Liver (tissue), 8 donors: ENCODE measurements at regions not wholly inside any gene's neighbourhood (a gene's known extent, or its start where the extent isn't known, plus 50 kb on each side); places are given as distances from the start of the nearest gene placed in this dataset.

Experiments used
- DNase-seq: peaks from one replicate; pipeline ENCODE4 v3.0.0-alpha.2; 2017; ENCODE audit warnings: low spot score
- H3K27ac ChIP-seq, 2 donors: one replicate each; pipeline ENCODE4 v1.7.0; 2013; ENCODE audit warnings: inconsistent platforms in 2 of 2, low read length in 2 of 2, control low read depth in 1 of 2, low read depth in 1 of 2, mild to moderate bottlenecking in 1 of 2
- H3K27me3 ChIP-seq, 4 donors: one replicate each; pipeline versions ENCODE4 v1.6.1 to v1.7.0; 2013; ENCODE audit warnings: low read length in 3 of 4, inconsistent platforms in 1 of 4, mild to moderate bottlenecking in 1 of 4, moderate library complexity in 1 of 4; ENCODE audit not compliant: control insufficient read depth in 4 of 4, insufficient read depth in 4 of 4
- H3K36me3 ChIP-seq, 4 donors: one replicate each; pipeline versions ENCODE4 v1.6.1 to v1.7.0; 2013; ENCODE audit warnings: low read length in 3 of 4, mild to moderate bottlenecking in 3 of 4, low read depth in 1 of 4, moderate library complexity in 1 of 4; ENCODE audit not compliant: control insufficient read depth in 4 of 4, insufficient read depth in 3 of 4
- H3K4me1 ChIP-seq, 4 donors: one replicate each; pipeline versions ENCODE4 v1.6.1 to v1.7.0; 2013; ENCODE audit warnings: low read length in 3 of 4, mild to moderate bottlenecking in 3 of 4, moderate library complexity in 1 of 4; ENCODE audit not compliant: control insufficient read depth in 4 of 4, insufficient read depth in 4 of 4
- H3K4me3 ChIP-seq, 3 donors: one replicate each; pipeline versions ENCODE4 v1.6.1 to v1.7.0; 2013; ENCODE audit warnings: low read length in 3 of 3, control low read depth in 1 of 3, low read depth in 1 of 3, mild to moderate bottlenecking in 1 of 3
- H3K9ac ChIP-seq, 2 donors: one replicate each; pipeline ENCODE4 v1.7.0; 2013; ENCODE audit warnings: low read length in 2 of 2, mild to moderate bottlenecking in 2 of 2, moderate library complexity in 2 of 2, control low read depth in 1 of 2, low read depth in 1 of 2
- H3K9me3 ChIP-seq, 4 donors: one replicate each; pipeline versions ENCODE4 v1.6.1 to v1.7.0; 2013; ENCODE audit warnings: low read length in 3 of 4; ENCODE audit not compliant: control insufficient read depth in 4 of 4
- ATF3 ChIP-seq: IDR thresholded peaks from 2 replicates; pipeline ENCODE4 v1.6.1; 2016; ENCODE audit warnings: antibody characterized with exemption
- CTCF ChIP-seq: fragments of 150-350 bp; IDR thresholded peaks from 2 replicates; pipeline ENCODE4 v1.5.1; 2017; ENCODE audit warnings: improper control_type of control experiment, low read depth, low read length; ENCODE audit not compliant: missing input control
- EGR1 ChIP-seq, 2 donors: IDR thresholded peaks; 2 replicates each; pipeline ENCODE4 v1.6.1; 2016 to 2018; ENCODE audit warnings: antibody characterized with exemption in 2 of 2, low read depth in 2 of 2
- FOXA1 ChIP-seq: IDR thresholded peaks from 2 replicates; pipeline ENCODE4 v1.6.1; 2016; ENCODE audit warnings: antibody characterized with exemption
- FOXA2 ChIP-seq: IDR thresholded peaks from 2 replicates; pipeline ENCODE4 v1.6.1; 2016; ENCODE audit warnings: antibody characterized with exemption
- GABPA ChIP-seq, 2 donors: IDR thresholded peaks in 1 of 2; conservative IDR thresholded peaks in 1 of 2; 2 replicates each; pipeline ENCODE4 v1.6.1; 2016; ENCODE audit warnings: antibody characterized with exemption in 2 of 2, mild to moderate bottlenecking in 1 of 2, moderate library complexity in 1 of 2
- HNF4A ChIP-seq, 2 donors: conservative IDR thresholded peaks; 2 replicates each; pipeline ENCODE4 v1.6.1; 2016; ENCODE audit warnings: antibody characterized with exemption in 2 of 2, mild to moderate bottlenecking in 2 of 2
- HNF4G ChIP-seq: IDR thresholded peaks from 2 replicates; pipeline ENCODE4 v1.6.1; 2016; ENCODE audit warnings: antibody characterized with exemption
- JUND ChIP-seq, 2 donors: IDR thresholded peaks; 2 replicates each; pipeline ENCODE4 v1.6.1; 2016; ENCODE audit warnings: antibody characterized with exemption in 2 of 2
- MAX ChIP-seq: IDR thresholded peaks from 2 replicates; pipeline ENCODE4 v1.6.1; 2016; ENCODE audit warnings: antibody characterized with exemption
- NR2F2 ChIP-seq: IDR thresholded peaks from 2 replicates; pipeline ENCODE4 v1.6.1; 2016; ENCODE audit warnings: antibody characterized with exemption
- RAD21 ChIP-seq, 2 donors: IDR thresholded peaks; 2 replicates each; pipeline ENCODE4 v1.6.1; 2016; ENCODE audit warnings: antibody characterized with exemption in 2 of 2, mild to moderate bottlenecking in 2 of 2
- REST ChIP-seq: IDR thresholded peaks from 2 replicates; pipeline ENCODE4 v1.6.1; 2016; ENCODE audit warnings: antibody characterized with exemption, mild to moderate bottlenecking
- RXRA ChIP-seq, 2 donors: IDR thresholded peaks; 2 replicates each; pipeline ENCODE4 v1.6.1; 2017 to 2018; ENCODE audit warnings: antibody characterized with exemption in 2 of 2, mild to moderate bottlenecking in 1 of 2
- SP1 ChIP-seq: IDR thresholded peaks from 2 replicates; pipeline ENCODE4 v1.6.1; 2018; ENCODE audit warnings: antibody characterized with exemption, mild to moderate bottlenecking
- TAF1 ChIP-seq: conservative IDR thresholded peaks from 2 replicates; pipeline ENCODE4 v1.6.1; 2016; ENCODE audit warnings: antibody characterized with exemption, mild to moderate bottlenecking
- YY1 ChIP-seq: IDR thresholded peaks from 2 replicates; pipeline ENCODE4 v1.6.1; 2016; ENCODE audit warnings: antibody characterized with exemption, mild to moderate bottlenecking
- ZBTB33 ChIP-seq: IDR thresholded peaks from 2 replicates; pipeline ENCODE4 v1.6.1; 2016; ENCODE audit warnings: antibody characterized with exemption
- WGBS: extraction: QIAGEN DNeasy Blood & Tissue Kit; methylation state at CpG from one replicate; pipeline ENCODE4 v1.1.7; 2013; 5-methylcytosine and 5-hydroxymethylcytosine counted together
- donor health status: healthy.
- donor health status: healthy.
- donor health status: healthy.
- donor health status: healthy.
- donor health status: healthy.

GRCh38 chr5:128800377-128800776 lies 164.9 kb upstream of the SLC27A6 start:
- Histone ChIP-seq H3K27ac (no peak overlapping the region), H3K4me1 (no peaks in the 10 kb centered on the region), H3K9ac (no peak overlapping the region), H3K36me3 (no peaks in the 10 kb centered on the region), H3K9me3 (no peaks in the 10 kb centered on the region), H3K4me3 (no peak overlapping the region), H3K27me3 (no peaks in the 10 kb centered on the region)
- WGBS = 89% methylated on average over 1 of the region's 1 CpG
- TF ChIP-seq HNF4G (no peak), ATF3 (no peak), TAF1 (no peak), YY1 (no peak), SP1 (no peak), RXRA (IDR thresholded peaks at IDR 0.05) (no peak), EGR1 (IDR thresholded peaks at IDR 0.05; ENCODE audit: low read depth in 2 of 2) (no peak), HNF4A (conservative IDR thresholded peaks at IDR 0.05) (no peak)
- no peak for DNase-seq

GRCh38 chr5:128813317-128814070 lies 151.8 kb upstream of the SLC27A6 start:
- Histone ChIP-seq H3K9me3 (peaks cover 0 to 2% (median 0%) of the 10 kb centered on the region in 4 donors), H3K4me1 (no peaks in the 10 kb centered on the region), H3K36me3 (no peaks in the 10 kb centered on the region), H3K4me3 (no peak overlapping the region), H3K27ac (no peak overlapping the region), H3K9ac (no peak overlapping the region), H3K27me3 (no peaks in the 10 kb centered on the region)
- no peak for TF ChIP-seq HNF4G
- no peak for TF ChIP-seq CTCF
- no peak for TF ChIP-seq FOXA2
- no peak for TF ChIP-seq NR2F2
- TF ChIP-seq FOXA1 = no peak
- TF ChIP-seq SP1 = no peak
- no peak for TF ChIP-seq ZBTB33
- TF ChIP-seq ATF3 = no peak
- no peak for TF ChIP-seq EGR1 (IDR thresholded peaks at IDR 0.05; ENCODE audit: low read depth in 2 of 2)
- TF ChIP-seq YY1 = no peak
- no peak for TF ChIP-seq JUND (IDR thresholded peaks at IDR 0.05)
- no peak for TF ChIP-seq MAX
- no peak for TF ChIP-seq RXRA (IDR thresholded peaks at IDR 0.05)
- no peak for TF ChIP-seq RAD21 (IDR thresholded peaks at IDR 0.05)
- TF ChIP-seq REST = no peak
- TF ChIP-seq TAF1 = no peak
- no peak for TF ChIP-seq GABPA (IDR thresholded peaks at IDR 0.05 in 1 of 2, conservative IDR thresholded peaks at IDR 0.05 in 1 of 2)
- WGBS = 63% methylated on average over 4 of the region's 4 CpGs
- no peak for DNase-seq
